ENCODE measurements at regions not wholly inside any gene's neighbourhood (a gene's known extent, or its start where the extent isn't known, plus 50 kb on each side); places are given as distances from the start of the nearest gene placed in this dataset.

- no peak overlapping the region for H3K27ac ChIP-seq (ENCODE audit: low read length)
- H3K9me2 ChIP-seq (ENCODE audit: insufficient read depth, low read length): no peaks in the 10 kb centered on the region
- TF ChIP-seq EZH2 (IDR thresholded peaks at IDR 0.05; ENCODE audit: borderline replicate concordance, insufficient read depth, low read length, poor library complexity, severe bottlenecking) (no peak), POLR2AphosphoS5 (IDR thresholded peaks at IDR 0.05) (no peak), TAF1 (IDR thresholded peaks at IDR 0.05; ENCODE audit: low read depth) (no peak), RAD21 (conservative IDR thresholded peaks at IDR 0.05) (no peak), MXI1 (conservative IDR thresholded peaks at IDR 0.05; ENCODE audit: poor library complexity, severe bottlenecking) (no peak), SMC3 (conservative IDR thresholded peaks at IDR 0.05; ENCODE audit: poor library complexity) (no peak), CTCF (IDR thresholded peaks at IDR 0.05; ENCODE audit: poor library complexity, severe bottlenecking) (no peak), REST (IDR thresholded peaks at IDR 0.05; ENCODE audit: borderline replicate concordance) (no peak), EP300 (conservative IDR thresholded peaks at IDR 0.05; ENCODE audit: poor library complexity, severe bottlenecking) (no peak)
- H3K36me3 ChIP-seq (ENCODE audit: insufficient read depth, low read length): no peaks in the 10 kb centered on the region
- H3K9ac ChIP-seq (ENCODE audit: low read length): no peak overlapping the region
- H2AFZ ChIP-seq (ENCODE audit: low read depth, low read length): no peak overlapping the region
- no peaks in the 10 kb centered on the region for H3K79me2 ChIP-seq (replicated peaks; ENCODE audit: insufficient read depth, low read length)
- H3K9me3 ChIP-seq (ENCODE audit: low read length): no peaks in the 10 kb centered on the region
- no peak overlapping the region for H3K4me3 ChIP-seq (ENCODE audit: low read length)
- no peak overlapping the region for H3K4me2 ChIP-seq (ENCODE audit: low read length)
- H3K27me3 ChIP-seq (ENCODE audit: insufficient read depth, low read depth, low read length): no peaks in the 10 kb centered on the region
- H3F3A ChIP-seq (ENCODE audit: insufficient read depth, low read length, poor library complexity, severe bottlenecking): no peaks in the 10 kb centered on the region
- H4K20me1 ChIP-seq (ENCODE audit: insufficient read depth): no peaks in the 10 kb centered on the region
Observed at GRCh38 chr5:85896514-85896913, 721.2 kb upstream of the COX7C start.

GRCh38 chr5:85906460-85906859 lies 711.3 kb upstream of the COX7C start:
- H3K4me2 ChIP-seq (ENCODE audit: low read length): no peak overlapping the region
- H3K9ac ChIP-seq (ENCODE audit: low read length): no peak overlapping the region
- no peaks in the 10 kb centered on the region for H4K20me1 ChIP-seq (ENCODE audit: insufficient read depth)
- H3K9me3 ChIP-seq (ENCODE audit: low read length): no peaks in the 10 kb centered on the region
- H2AFZ ChIP-seq (ENCODE audit: low read depth, low read length): no peak overlapping the region
- no peaks in the 10 kb centered on the region for H3K9me2 ChIP-seq (ENCODE audit: insufficient read depth, low read length)
- H3K79me2 ChIP-seq (replicated peaks; ENCODE audit: insufficient read depth, low read length): no peaks in the 10 kb centered on the region
- H3K27ac ChIP-seq (ENCODE audit: low read length): no peak overlapping the region
- H3K27me3 ChIP-seq (ENCODE audit: insufficient read depth, low read depth, low read length): no peaks in the 10 kb centered on the region
- no peak for TF ChIP-seq SMC3 (conservative IDR thresholded peaks at IDR 0.05; ENCODE audit: poor library complexity)
- no peak for TF ChIP-seq CTCF (IDR thresholded peaks at IDR 0.05; ENCODE audit: poor library complexity, severe bottlenecking)
- no peak for TF ChIP-seq POLR2AphosphoS5 (IDR thresholded peaks at IDR 0.05)
- no peak for TF ChIP-seq MXI1 (conservative IDR thresholded peaks at IDR 0.05; ENCODE audit: poor library complexity, severe bottlenecking)
- TF ChIP-seq EZH2 (IDR thresholded peaks at IDR 0.05; ENCODE audit: borderline replicate concordance, insufficient read depth, low read length, poor library complexity, severe bottlenecking): no peak
- TF ChIP-seq TAF1 (IDR thresholded peaks at IDR 0.05; ENCODE audit: low read depth): no peak
- TF ChIP-seq RAD21 (conservative IDR thresholded peaks at IDR 0.05): no peak
- TF ChIP-seq EP300 (conservative IDR thresholded peaks at IDR 0.05; ENCODE audit: poor library complexity, severe bottlenecking): no peak
- no peak for TF ChIP-seq REST (IDR thresholded peaks at IDR 0.05; ENCODE audit: borderline replicate concordance)
- no peaks in the 10 kb centered on the region for H3F3A ChIP-seq (ENCODE audit: insufficient read depth, low read length, poor library complexity, severe bottlenecking)
- H3K4me3 ChIP-seq (ENCODE audit: low read length): no peak overlapping the region
- H3K36me3 ChIP-seq (ENCODE audit: insufficient read depth, low read length): no peaks in the 10 kb centered on the region

Measured in neural cell (in vitro differentiated cells).